ENCODE measurements at regions not wholly inside any gene's neighbourhood (a gene's known extent, or its start where the extent isn't known, plus 50 kb on each side); places are given as distances from the start of the nearest gene placed in this dataset.

DNA sequence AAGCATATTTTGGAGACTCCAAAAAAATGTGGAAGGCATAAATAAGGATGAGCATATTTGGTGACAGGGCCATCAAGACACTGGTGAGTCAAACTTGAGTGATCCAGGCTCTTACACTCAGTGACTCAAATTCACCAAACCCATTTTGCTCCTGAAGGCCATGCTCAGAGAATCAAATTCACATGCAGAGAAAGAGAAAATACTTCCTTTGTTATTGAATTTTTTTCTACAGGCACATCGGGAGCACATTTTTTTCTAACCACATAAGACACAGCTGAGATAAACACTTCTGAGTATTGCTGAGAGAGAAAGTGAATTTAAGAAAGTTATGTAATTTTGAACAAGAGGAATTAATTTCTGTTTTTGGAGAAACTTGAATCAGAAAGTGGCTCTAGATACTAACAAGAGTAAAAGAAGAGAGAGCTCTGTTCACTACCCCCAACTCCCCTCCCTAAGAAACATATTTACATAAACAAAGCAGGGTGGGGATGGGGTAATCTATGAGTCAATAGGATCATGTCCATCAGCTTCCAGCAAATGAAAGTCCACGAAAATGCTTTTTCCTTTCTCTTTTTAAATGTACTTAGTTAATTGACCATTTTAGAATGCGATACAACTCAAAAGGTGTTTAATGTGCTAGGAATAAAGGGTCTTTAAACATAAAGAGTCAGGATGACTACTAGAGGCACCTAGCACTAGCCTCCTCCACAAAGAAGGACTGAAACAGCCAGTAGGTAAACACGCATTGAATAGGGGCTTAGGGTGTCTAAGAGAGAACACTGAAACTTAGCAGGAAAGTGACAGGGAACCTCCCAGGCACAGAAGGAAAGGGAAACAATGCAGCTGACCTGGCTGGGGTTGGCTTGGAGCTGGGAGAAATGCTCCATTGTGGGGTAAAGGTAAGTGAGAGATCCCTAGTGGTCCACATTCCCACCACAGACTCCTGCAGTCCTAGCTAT lies 152.3 kb downstream of the KCNE4 start:
- H3K36me3 Mint-ChIP-seq = no peaks in the 10 kb centered on the region
- no peak overlapping the region for H3K27ac Mint-ChIP-seq
- TF ChIP-seq CTCF (IDR thresholded peaks at IDR 0.05) = no peak
- no peak for DNase-seq
- H3K4me1 ChIP-seq (ENCODE audit: control insufficient read depth, insufficient read depth, low read length) = no peaks in the 10 kb centered on the region
- peaks cover 5% of the 10 kb centered on the region for H3K9me3 ChIP-seq (ENCODE audit: control insufficient read depth, insufficient read depth, low read length)
- no peaks in the 10 kb centered on the region for H3K27me3 Mint-ChIP-seq (ENCODE audit: low read depth in 2 of 2)
- H3K27me3 ChIP-seq (ENCODE audit: control insufficient read depth, insufficient read depth, low read length) = no peaks in the 10 kb centered on the region
- H3K9me3 Mint-ChIP-seq = peaks cover 6 to 13% of the 10 kb centered on the region in 2 donors
- no peaks in the 10 kb centered on the region for H3K36me3 ChIP-seq (ENCODE audit: control insufficient read depth, insufficient read depth, low read length)
- no peak overlapping the region for H3K4me3 Mint-ChIP-seq
- no peak overlapping the region for H3K4me3 ChIP-seq (ENCODE audit: low read length)
- no peaks in the 10 kb centered on the region for H3K4me1 Mint-ChIP-seq
- H3K27ac ChIP-seq (ENCODE audit: low read length) = no peak overlapping the region
- 78% methylated on average over 1 of the region's 4 CpGs for WGBS (ENCODE audit: insufficient coverage)
- intact Hi-C loops (cut with micrococcal nuclease) = no loop called here
- no peak for ATAC-seq

DNA sequence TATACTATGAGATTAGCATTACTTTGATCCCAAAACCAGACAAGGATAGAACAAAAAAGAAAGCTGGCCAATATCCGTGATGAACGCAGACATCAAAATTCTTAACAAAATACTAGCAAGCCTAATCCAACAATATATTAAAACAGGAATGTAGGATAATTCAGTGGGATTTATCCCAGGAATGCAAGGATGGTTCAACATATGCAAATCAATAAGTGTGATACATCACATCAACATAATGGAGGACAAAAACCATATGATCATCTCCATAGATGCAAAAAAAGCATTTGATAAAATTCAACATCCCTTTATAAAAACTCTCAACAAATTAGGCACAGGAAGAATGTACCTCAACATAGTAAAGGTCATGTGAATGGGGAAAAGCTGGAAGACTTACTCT lies 158.5 kb downstream of the KCNE4 start:
- Mint-ChIP-seq H3K27ac (no peak overlapping the region), H3K27me3 (ENCODE audit: low read depth in 2 of 2) (no peaks in the 10 kb centered on the region), H3K9me3 (peaks cover 6 to 24% of the 10 kb centered on the region in 2 donors), H3K4me3 (no peak overlapping the region), H3K36me3 (no peaks in the 10 kb centered on the region), H3K4me1 (no peaks in the 10 kb centered on the region)
- H3K4me3 ChIP-seq (ENCODE audit: low read length) = no peak overlapping the region
- no peak for ATAC-seq
- intact Hi-C loops (cut with micrococcal nuclease) = no loop called here
- no peak for TF ChIP-seq CTCF (IDR thresholded peaks at IDR 0.05)
- H3K27me3 ChIP-seq (ENCODE audit: control insufficient read depth, insufficient read depth, low read length) = no peaks in the 10 kb centered on the region
- no peaks in the 10 kb centered on the region for H3K4me1 ChIP-seq (ENCODE audit: control insufficient read depth, insufficient read depth, low read length)
- no peak overlapping the region for H3K27ac ChIP-seq (ENCODE audit: low read length)
- no peak for DNase-seq
- no peaks in the 10 kb centered on the region for H3K36me3 ChIP-seq (ENCODE audit: control insufficient read depth, insufficient read depth, low read length)
- H3K9me3 ChIP-seq (ENCODE audit: control insufficient read depth, insufficient read depth, low read length) = peaks cover 5% of the 10 kb centered on the region
- no CpG with 5 or more reads among the region's 2 CpGs for WGBS (ENCODE audit: insufficient coverage)

DNA sequence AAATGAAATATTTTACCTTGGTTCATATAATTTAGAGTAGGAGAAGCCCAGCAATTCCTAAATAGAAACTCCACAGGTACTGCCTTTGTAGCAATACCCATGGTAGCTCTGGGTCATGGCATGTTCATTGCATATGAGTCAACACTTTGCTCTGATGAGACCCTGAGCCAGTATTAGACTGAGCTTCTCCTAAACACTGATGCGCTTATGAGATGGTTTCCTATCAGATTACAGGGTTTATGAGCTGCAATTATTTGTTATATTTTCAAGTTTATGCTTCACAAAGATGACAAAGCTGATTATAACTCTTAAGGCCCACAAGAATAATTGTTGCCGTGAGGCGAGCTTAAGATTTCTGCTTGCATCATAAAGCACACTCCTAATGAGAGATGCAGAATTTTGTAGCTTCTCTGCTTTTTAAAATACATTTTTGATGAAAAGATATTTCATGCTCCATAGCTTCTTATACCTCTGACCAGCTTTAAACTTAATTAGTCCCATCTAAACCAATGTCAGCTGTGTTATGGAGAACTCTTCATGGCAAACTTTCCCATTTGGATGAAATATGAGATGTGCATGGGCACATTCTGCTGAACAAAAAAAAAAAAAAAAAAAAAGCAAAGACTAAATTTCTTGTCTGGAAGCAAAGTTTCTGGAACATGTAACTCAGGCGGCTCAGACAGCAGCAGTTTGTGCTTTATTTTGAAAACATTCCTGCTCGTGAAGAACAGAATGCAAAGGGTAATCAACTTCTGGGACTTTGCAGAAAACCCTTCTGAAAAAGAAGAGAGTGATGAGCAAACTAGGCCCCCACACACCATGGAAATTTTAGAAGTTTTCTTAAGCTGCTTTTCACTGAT lies 162.6 kb downstream of the KCNE4 start:
- Histone ChIP-seq H3K27ac (ENCODE audit: low read length) (no peak overlapping the region), H3K9me3 (ENCODE audit: control insufficient read depth, insufficient read depth, low read length) (no peaks in the 10 kb centered on the region), H3K27me3 (ENCODE audit: control insufficient read depth, insufficient read depth, low read length) (no peaks in the 10 kb centered on the region), H3K4me1 (ENCODE audit: control insufficient read depth, insufficient read depth, low read length) (no peaks in the 10 kb centered on the region), H3K4me3 (ENCODE audit: low read length) (no peak overlapping the region), H3K36me3 (ENCODE audit: control insufficient read depth, insufficient read depth, low read length) (no peaks in the 10 kb centered on the region)
- ATAC-seq (no peak), DNase-seq (no peak)
- TF ChIP-seq CTCF (IDR thresholded peaks at IDR 0.05) = no peak
- intact Hi-C loops (cut with micrococcal nuclease) = no loop called here
- no peaks in the 10 kb centered on the region for H3K4me1 Mint-ChIP-seq
- 76% methylated on average over 5 of the region's 5 CpGs for WGBS (ENCODE audit: insufficient coverage)
- no peak overlapping the region for H3K4me3 Mint-ChIP-seq
- no peak overlapping the region for H3K27ac Mint-ChIP-seq
- peaks cover 2 to 13% of the 10 kb centered on the region in 2 donors for H3K9me3 Mint-ChIP-seq
- no peaks in the 10 kb centered on the region for H3K27me3 Mint-ChIP-seq (ENCODE audit: low read depth in 2 of 2)
- no peaks in the 10 kb centered on the region for H3K36me3 Mint-ChIP-seq
